NCI-H128 (cell line): ENCODE measurements at regions not wholly inside any gene's neighbourhood (a gene's known extent, or its start where the extent isn't known, plus 50 kb on each side); places are given as distances from the start of the nearest gene placed in this dataset.
A peak's percentile ranks its signal among the peaks of the same experiment; 100 is the strongest.
"Not testable (repeated sequence)": the region's sequence is repeated elsewhere in the genome, so short reads cannot be mapped to it uniquely, and the experiment has no call there.

ENCODE experiments used
- DNase-seq: peaks from one replicate; lab custom pipeline; 2025; ENCODE audit not compliant: unreplicated experiment; lab: John Stamatoyannopoulos, UW

- not testable (repeated sequence) for DNase-seq
These were observed 129.6 kb downstream of the NBPF8 start for GRCh38 chr1:120544434-120544833.

- not testable (repeated sequence) for DNase-seq
These were observed 135.5 kb downstream of the NBPF8 start for GRCh38 chr1:120550335-120550734.

DNA sequence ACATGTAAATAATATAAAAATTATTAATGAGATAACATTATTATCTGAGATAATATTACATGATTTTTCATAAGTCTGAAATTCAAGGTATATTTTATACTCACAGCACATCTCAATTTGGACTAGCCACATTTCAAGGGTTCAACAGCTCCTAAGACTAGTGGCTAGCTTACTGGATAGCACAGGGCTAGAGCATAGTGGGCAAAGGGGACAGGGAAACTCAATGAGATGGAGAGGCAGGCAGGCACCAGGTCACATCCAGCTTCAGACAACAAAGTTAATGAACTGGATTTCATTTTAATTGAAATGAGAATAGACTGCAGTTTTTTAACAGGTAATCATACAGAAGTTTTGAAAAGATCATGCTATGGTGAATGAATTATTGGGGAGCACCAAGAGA is 137.4 kb downstream of the NBPF8 start:
- not testable (repeated sequence) for DNase-seq

DNA sequence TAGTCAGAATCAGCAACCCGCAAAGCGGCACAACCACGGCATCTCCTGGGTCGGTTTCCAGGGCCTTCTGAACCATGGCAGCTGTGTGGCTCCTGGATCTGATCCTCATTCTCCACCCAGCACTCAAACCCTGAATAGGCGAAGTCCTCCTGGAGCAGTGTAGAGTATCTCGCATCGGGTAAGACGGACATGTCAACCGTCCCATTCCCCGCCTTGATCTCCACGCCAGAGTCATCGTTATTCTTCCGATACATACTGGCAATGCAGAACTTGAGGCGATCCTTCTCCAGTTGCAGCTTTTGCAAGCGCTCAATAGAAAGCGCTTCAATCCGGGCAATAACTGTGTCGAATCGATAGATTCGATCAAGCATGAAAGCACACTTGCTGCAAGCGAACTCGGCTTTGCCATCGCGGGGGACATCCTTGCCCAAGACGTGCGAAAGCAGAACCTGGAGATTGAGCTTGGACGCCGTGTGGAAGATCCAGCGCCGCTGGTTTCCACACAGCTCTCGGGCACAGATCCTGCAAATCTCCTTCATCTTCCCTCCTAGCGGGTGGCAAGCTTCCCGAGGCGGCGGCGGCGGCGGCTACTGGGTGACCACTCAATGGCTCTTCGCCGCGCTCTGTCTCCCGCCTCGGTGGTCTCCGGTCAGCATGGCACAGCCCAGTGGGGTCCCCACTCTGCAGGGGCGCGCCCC is 142.9 kb downstream of the NBPF8 start:
- not testable (repeated sequence) for DNase-seq

DNA sequence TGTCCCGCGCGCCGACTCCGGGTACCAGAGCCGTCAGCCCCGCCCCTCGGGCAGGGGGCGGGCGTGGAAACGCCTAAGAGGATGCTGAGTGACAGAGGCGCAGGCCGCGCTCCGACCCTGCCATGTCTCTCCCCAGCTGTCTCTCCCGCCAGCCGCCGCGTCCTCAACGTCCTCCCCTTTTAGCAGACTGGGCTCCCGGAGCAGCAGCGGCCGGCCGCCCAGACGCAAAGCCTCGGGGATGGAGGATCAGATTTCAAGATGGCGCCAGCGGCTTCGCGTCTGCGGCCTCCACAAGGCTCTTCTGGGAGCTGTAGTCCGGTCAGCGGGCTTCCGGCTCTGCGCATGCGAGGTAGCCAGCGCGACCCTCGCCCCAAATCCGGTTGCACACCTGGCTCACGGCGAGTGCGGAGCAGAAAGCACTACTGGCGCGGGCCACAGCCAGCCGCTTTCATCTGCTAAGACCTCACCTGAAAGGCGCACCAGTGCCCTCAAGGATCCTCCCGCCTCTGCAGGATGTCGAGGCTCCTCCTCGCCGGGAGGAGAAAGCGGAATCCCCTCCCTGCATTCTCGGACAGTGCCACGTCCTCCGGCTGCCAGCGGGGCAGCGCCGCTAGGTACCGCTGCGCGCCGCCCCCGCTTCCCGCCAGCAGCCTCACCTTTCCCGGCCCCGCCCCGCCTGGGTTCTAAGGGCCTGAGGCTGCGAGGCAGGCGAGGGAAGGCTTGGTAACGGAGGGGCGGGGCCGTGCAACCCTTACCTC is 143.6 kb downstream of the NBPF8 start:
- DNase-seq = peak; percentile 21

- DNase-seq = not testable (repeated sequence)
These were observed 146.9 kb downstream of the NBPF8 start for GRCh38 chr1:120561767-120562166.

GRCh38 chr1:120565396-120565795 is 150.6 kb downstream of the NBPF8 start:
- not testable (repeated sequence) for DNase-seq

DNA sequence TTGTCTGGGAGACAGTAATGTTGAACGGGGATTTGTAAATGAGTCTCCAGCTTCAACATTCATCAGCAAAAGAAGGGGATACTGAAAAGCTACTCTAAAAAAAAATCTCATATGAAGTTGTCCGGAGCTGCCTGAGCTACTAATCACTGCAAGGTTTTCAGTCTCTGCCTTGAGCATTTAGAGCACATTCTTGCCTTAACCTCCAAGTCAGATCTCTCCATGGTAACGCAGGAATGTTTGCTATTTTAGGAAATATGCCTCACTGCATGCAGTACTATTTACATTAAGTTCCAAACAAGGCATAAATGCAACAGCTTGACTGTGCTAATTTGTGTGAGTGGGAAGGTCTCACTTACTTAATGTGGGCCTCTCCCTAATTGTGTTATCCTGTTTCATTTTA is 152.8 kb downstream of the NBPF8 start:
- DNase-seq = not testable (repeated sequence)

DNA sequence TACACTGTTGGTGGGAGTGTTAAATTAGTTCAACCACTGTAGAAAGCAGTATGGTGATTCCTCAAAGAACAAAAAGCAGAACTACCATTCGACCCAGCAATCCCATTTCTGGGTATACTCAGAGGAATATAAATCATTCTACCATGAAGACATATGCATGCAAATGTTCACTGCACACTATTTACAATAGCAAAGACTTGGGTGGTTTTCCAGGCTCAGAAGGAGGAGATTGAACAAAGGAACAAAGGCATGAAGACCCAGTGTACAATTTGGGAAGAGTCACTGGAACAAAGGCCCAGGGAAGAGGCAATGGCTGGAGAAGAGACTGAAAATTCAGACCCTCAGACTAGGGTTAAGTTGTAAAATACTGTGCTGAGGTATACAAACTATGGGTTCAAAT is 148.5 kb upstream of the NBPF26 start:
- not testable (repeated sequence) for DNase-seq

- not testable (repeated sequence) for DNase-seq
These were observed 141.6 kb upstream of the NBPF26 start for GRCh38 chr1:120582135-120582534.

- not testable (repeated sequence) for DNase-seq
These were observed 137.7 kb upstream of the NBPF26 start for GRCh38 chr1:120586053-120586452.

DNA sequence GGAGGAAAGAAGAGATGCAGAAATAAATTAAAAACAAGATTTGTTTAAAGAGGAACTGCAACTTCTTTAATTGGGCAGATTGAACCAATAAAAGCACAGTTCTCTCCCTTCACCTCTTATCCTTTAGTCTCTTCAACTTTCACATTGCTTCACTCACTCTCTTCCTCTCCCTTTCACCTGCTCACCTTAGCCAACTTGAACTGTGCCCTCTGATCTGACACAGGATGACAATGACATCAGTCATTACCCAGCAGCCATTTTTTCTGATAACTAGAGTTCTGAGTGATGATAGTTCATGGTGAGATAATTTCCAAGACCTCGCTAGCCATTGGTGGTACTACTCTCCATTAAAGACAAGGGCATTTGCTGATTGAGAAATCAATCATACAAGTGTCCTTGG is 134.9 kb upstream of the NBPF26 start:
- not testable (repeated sequence) for DNase-seq

DNA sequence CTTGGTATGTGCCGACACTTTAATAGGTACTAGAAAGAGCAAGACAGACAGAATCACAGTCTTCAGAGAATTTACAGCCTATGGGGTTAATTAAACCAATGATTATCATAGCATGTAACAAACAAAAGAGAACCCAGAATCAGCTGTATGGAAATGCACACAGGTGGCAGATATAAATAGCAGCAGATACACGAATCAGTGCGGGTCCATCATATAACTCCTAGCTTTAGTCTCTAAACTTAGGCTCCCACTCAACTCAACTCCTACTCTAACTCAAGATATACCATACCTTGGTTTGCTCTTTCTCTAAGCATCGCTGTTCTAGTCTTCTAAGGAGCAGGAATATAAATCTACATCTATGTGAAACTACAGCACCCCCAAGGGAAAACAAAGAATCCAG is 132.0 kb upstream of the NBPF26 start:
- DNase-seq = not testable (repeated sequence)

DNA sequence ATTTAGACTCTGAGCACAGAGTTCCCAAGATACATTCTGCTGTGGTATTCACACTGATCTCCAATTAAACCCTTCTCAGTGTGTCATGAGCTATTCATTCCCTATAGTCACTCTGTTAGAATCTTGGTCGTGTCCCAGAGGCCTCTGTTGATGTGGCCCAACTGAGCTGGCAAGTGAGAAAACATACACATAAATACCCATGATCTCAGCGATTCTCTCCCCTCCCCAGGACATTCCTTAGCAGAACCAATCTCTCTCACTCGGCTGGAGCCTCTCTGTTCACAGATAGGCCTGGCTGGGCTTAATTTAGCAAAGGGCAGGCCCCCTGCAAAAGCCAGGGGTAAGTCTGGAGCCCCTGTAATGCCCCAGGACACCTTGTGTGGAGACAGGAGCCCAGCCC is 130.8 kb upstream of the NBPF26 start:
- DNase-seq = not testable (repeated sequence)

- not testable (repeated sequence) for DNase-seq
These were observed 130.1 kb upstream of the NBPF26 start for GRCh38 chr1:120593648-120594047.

- not testable (repeated sequence) for DNase-seq
These were observed 125.3 kb upstream of the NBPF26 start for GRCh38 chr1:120598331-120598951.

- DNase-seq = not testable (repeated sequence)
These were observed 124.2 kb upstream of the NBPF26 start for GRCh38 chr1:120599511-120599910.

GRCh38 chr1:120600442-120601041 is 123.2 kb upstream of the NBPF26 start:
- not testable (repeated sequence) for DNase-seq

GRCh38 chr1:120607882-120608281 is 115.9 kb upstream of the NBPF26 start:
- not testable (repeated sequence) for DNase-seq

DNA sequence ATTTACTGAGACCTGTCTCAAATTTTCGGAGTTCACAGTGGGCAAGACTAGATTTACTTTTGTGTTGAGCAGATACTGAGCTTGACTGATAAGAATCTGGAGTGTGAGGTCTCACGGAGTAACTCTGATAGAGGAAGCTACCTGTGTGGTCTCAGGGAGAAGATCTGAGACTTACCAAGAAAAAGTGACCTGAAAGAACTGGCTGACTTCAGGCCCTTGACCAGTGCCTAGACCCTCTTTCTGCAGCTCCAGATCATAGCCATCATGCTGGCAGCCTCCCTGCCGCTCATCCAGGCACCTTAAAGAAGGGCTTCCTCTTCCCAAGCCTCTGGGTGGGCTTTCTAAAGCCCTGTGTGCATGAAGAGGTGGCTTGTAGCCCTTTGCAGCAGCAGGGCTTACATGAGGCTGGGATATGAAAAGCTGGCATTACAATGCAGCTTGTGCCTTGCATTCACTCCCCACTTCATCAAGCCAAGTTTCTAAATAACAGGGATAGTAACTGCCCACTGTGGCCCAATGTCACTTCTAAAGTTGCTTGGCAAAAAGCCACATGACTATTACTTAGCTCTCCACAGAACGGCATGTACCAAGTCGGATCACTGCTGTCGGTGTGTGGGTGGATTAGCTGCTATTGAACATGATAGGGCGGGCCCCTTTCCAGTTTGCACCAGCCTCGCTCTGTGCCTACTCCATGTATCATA is 115.3 kb upstream of the NBPF26 start:
- not testable (repeated sequence) for DNase-seq
